ENCODE measurements at regions not wholly inside any gene's neighbourhood (a gene's known extent, or its start where the extent isn't known, plus 50 kb on each side); places are given as distances from the start of the nearest gene placed in this dataset.
"Not testable (repeated sequence)": the region's sequence is repeated elsewhere in the genome, so short reads cannot be mapped to it uniquely, and the experiment has no call there.

DNA sequence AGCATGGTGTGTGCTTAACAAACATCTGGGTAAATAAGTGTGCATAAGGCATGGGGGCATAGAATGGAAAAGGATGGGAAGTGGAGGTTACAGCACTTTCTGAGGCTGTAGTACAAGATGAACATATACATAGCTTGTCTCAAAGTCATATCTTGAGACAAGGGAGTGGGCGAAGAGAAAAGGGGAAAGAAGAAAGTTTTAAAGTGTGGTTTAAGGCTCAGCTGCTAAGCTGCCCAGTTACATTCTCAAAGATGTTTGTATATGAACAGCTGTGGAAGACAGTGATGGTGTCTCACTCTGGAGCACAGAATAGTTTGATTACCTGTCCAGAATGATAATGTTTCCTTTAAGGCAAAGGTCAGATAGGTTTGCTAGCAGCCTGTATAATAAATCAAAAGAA, 61.9 kb upstream of the LANCL2 start:
- DNase-seq: no peak

DNA sequence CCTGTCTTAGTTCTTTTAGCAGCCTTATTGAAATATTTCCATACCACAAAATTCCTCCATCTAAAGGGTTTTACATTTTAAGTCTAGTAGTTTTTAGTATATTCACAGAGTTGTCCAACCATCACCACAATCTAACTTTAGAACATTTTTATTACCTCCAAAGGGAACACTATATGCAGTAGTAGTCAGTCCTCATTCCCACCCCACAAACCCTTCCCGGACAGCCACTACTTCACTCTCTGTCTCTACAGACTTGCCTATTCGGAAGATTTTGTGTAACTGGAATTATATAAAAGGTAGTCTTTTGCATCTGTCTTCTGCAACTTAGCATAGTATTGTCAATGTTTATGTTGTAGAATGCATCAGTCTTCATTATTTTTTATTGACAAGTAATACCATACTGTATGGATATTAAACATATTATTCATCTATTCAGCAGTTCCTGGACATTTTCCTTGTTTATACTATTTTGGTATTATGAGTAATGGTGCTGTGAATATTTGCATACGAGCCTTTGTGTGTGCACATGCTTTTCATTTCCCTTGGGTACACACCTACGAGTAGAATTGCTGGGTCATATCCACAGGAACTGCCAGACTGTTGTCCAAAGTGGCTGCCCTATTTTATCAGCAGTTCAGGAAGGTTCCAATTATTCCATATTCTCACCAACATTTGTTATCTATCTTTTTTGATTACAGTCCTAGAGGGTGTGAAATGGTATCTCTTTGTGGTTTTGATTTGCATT, 60.9 kb upstream of the LANCL2 start:
- DNase-seq: no peak

DNA sequence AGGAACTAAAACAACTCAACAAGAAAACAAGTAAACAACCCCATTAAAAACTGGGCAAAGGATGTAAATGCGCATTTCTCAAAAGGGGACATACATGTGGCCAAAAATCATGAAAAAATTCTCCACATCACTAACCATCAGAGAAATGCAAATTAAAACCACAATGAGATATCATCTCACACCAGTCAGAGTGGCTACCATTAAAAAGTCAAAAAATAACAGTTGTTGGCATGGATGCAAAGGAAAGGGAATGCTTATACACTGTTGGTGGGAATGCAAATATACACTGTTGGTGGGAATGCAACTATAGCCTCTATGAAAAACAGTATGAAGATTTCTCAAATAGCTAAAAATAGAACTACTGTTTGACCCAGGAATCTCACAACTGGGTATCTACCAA, 60.0 kb upstream of the LANCL2 start:
- no peak for DNase-seq

DNA sequence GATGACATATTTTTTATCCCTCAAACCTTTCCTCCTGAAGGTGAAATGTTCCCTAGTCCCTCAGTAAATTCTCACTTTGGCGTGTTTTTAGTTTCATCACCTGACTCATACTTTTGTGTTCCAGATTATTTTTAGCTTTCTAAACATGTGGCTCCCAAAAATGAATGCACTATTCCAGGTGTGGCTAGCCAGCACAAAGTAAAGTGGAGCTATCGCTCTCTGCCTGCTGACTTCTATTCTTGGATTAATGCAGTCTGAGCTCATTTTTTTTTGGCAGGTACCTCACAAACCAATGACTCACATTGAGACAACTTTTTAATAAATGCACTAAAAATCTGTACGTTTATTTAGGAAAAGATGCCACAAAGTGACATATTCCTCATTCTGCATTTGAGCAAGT, 58.8 kb upstream of the LANCL2 start:
- DNase-seq: no peak

DNA sequence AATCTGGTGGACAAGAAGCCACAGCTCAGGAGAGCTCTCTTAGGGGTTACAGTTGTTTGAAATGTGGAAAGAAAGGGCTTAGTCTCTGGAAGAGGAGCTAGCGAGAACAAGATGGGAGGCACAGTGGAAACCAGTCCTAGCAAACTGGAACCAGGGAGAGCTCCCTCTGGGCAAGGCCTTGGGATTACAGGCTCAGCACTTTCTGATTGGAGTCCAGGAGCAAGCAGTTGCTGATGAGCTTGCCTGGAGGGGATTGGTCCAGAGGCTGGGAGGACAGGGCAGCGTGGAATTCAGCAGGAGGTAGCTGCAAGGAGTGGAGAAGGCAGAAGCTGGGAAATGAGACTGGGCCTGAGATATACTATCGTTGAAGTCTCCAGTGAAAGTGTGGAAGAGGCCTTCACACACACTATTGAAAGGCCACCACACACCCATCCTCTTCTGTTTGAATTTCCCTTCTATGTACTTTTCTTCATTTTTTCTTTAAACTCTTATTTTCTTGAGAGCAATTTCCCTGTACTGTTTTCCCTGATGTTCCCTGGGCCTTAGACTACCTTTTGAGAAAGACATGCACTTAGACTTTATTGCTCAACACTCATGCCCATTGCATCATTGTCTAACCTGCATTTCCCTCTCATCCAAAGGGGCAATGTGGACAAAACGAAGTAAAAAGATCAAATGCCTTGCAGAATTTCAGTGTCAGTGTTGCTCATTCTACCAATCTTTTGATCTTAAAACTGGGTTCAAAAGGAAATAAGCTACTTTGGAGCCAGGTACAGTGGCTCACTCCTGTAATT, 57.8 kb upstream of the LANCL2 start:
- DNase-seq: no peak

DNA sequence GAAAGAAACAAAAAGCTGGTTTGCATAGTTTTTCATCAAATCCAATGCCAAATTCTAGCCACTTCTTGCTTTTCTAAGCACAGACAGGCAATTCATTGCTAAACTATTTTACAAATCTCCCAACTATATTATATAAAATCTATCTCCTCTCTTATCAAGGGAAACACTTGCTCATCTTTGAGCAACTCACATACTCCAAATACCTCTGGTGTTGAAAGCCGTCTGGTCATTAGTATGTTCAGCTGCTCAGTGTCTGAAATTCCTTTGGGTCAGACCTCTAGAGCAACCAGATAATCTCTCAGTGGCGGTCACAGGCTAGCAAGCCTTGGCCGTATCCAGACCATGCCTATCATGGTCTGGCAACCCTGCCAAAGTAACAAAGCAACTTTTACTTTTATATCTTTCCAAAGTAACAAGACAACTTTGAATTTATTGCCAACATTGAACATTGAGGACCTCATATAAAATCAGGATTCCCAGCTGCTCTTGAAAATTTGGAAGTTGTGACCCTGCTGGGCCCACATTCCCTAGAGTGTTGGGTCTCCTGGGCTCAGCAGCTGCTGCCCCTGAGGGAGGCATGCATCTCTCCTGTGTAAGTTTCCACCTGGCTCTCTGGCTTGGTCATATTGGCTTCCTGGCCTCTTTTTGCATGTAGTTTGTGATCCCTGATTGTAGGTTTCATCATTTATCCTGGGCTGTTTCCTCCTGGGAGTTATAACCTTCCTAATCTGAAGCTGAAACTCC, 56.8 kb upstream of the LANCL2 start:
- no peak for DNase-seq

DNA sequence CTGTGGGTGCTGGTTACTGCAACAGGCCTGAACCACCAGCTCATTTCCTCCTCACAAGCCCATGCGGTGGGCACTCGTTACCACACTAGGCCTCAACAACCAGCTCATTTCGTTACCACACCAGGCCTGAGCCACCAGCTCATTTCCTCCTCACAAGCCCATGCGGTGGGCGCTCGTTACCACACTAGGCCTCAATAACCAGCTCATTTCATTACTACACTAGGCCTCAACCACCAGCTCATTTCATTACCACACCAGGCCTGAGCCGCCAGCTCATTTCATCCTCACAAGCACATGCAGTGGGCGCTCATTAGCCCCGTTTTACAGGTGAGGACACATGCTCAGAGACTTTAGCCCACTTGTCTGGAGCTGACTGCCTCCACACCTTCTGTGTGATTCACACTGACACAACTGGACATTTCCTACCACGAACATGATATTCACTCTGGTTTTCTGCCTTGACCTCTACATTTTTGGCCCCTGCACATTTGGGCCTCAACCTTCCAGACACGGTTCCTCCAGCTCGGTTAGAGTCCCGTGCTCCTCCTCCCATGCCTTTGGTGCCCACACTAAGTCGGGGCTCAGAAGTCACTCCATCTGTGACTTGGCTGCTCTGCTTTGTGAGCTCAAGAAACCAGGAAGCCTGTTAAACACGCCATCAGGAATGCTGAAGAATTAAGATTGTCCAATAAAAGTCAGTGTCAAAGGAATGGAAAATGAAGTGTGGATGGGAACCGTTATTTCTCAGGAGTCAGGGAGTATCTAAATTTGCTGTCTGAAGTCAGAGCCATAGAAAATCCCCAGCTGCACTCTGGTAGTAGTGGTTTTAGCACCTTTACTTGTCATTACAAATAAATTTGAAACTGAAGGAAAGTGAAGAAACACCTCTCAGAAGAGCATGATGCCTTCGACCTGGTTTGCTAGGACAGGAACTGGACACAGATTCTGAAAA, 55.8 kb upstream of the LANCL2 start:
- DNase-seq: no peak

DNA sequence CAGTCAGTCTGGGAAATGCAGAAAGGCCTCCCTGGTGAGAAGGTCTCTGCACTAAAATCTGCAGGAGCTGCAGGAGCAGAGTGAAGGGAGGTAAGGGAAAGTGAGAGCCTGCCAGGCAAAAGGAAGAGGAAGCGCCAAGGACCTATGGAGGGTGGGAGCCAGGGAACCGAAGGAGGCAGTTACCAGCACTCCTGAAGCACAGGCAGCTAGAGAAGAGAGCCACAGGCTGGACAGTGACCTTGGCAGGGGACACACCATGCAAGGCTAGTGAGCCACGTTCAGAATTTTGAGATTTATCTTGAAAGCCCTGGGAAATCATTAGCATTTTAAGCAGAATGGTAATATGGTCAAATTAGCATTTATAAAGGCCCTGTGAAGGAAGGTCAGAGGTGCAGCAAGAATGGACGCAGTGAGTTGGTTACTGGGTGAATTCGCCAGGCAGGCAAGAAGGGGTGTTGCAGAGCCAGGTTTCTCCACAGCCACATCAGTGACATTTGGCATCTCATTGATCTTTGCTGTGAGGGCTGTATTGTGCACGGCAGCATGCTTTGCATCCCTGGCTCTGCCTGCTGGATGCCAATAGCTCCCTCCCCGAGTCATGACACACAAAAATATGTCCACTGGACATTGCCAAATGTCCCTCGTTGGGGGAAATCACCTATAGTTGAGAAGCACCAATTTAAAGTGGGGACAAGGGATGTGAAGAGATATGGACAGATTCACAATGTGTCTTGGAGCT, 54.7 kb upstream of the LANCL2 start:
- DNase-seq: no peak

DNA sequence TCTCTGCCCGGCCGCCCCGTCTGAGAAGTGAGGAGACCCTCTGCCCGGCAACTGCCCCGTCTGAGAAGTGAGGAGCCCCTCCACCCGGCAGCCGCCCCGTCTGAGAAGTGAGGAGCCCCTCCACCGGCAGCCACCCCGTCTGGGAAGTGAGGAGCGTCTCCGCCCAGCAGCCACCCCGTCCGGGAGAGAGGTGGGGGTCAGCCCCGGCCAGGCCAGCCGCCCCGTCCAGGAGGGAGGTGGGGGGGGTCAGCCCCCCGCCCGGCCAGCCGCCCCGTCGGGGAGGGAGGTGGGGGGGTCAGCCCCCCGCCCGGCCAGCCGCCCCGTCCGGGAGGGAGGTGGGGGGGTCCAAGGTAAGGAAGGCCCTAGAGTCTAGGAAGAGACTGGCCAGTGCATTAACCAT, 53.2 kb upstream of the LANCL2 start:
- not testable (repeated sequence) for DNase-seq

DNA sequence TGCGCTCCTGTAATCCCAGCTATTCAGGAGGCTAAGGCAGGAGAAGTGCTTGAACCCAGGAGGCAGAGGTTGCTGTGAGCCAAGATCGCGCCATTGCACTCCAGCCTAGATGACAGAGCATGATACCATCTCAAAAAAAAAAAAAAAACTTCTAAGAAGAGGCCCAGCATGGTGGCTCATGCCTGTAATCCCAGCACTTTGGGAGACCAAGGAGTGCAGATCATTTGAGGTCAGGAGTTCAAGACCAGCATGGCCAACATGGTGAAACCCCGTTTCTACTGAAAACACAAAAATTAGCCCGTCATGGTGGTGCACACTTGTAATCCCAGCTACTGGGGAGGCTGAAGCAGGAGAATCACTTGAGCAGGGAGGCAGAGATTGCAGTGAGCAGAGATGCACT, 51.5 kb upstream of the LANCL2 start:
- DNase-seq: not testable (repeated sequence)

DNA sequence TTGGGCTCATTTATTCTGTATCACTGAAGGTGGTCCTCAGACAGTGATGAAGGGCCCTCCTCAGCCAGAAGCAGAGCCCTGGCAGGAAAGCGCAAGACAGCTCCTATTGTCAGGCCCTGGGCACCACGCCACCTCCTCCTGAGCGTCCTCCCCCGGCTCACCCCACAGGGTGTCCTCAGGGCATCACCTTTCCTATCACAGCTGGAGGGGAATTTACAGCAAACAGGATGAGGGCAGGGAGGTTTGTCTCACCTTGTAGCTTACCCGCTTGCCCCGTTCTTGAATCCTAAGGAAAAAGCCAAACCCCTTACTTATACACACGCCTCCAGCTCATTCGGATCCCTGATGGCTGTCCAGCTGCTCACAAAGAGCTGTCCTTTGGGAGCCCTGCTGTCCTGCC, 50.2 kb upstream of the LANCL2 start:
- DNase-seq: no peak

Data from occipital lobe (tissue), 1 donor.